NOMO-1 treated with dmso at 0.1 percent for 144 hours (cell line): ENCODE measurements at regions not wholly inside any gene's neighbourhood (a gene's known extent, or its start where the extent isn't known, plus 50 kb on each side); places are given as distances from the start of the nearest gene placed in this dataset.

Experiments used
- DNase-seq: peaks from one replicate; lab custom pipeline; 2025; ENCODE audit not compliant: unreplicated experiment; lab: John Stamatoyannopoulos, UW

GRCh38 chr10:25113191-25114035, 61.4 kb upstream of the GPR158 start:
- peak; percentile 21 for DNase-seq

- DNase-seq = no peak
Observed at GRCh38 chr10:25114036-25114411, 60.8 kb upstream of the GPR158 start.

- DNase-seq = no peak
Observed at GRCh38 chr10:25117757-25118156, 57.0 kb upstream of the GPR158 start.

- DNase-seq = no peak
Observed at GRCh38 chr10:25120188-25120587, 54.6 kb upstream of the GPR158 start.
